OCI-LY7 (cell line): ENCODE measurements at regions not wholly inside any gene's neighbourhood (a gene's known extent, or its start where the extent isn't known, plus 50 kb on each side); places are given as distances from the start of the nearest gene placed in this dataset.

ENCODE experiments used
- BruUV-seq: library from RNA; stranded (reverse); fragments of 400-500 nt; replicated peaks from 2 replicates; lab custom pipeline; 2021; lab: Mats Ljungman, UMichigan
- CTCF ChIA-PET: fragments of 300-600 bp; sonication (Branson Sonifier 250); formaldehyde crosslinking; loops from one replicate; lab custom pipeline; 2022; ENCODE audit warnings: antibody characterized with exemption; ENCODE audit not compliant: unreplicated experiment; lab: Charles Lee
- POLR2A ChIA-PET: fragments of 300-600 bp; sonication (Branson Sonifier 250); formaldehyde crosslinking; loops from one replicate; lab custom pipeline; 2022; ENCODE audit warnings: antibody characterized with exemption; lab: Charles Lee
- DNase-seq: peaks from one replicate; pipeline ENCODE4 v3.0.0-alpha.2; 2015; ENCODE audit warnings: low spot score
- H2AFZ ChIP-seq: fragments of 200-600 bp; sonication (generic), shearing (Covaris generic); 2 replicates; pipeline ENCODE4 v1.6.1; 2014; ENCODE audit warnings: mild to moderate bottlenecking, antibody characterized with exemption, low read length, moderate library complexity
- H3K27ac ChIP-seq: fragments of 200-600 bp; sonication (generic); 2 replicates; pipeline ENCODE4 v1.5.1; 2014; ENCODE audit warnings: mixed run types, low read depth, mild to moderate bottlenecking, moderate library complexity, low read length, inconsistent platforms; ENCODE audit not compliant: poor library complexity, severe bottlenecking
- H3K36me3 ChIP-seq: fragments of 200-600 bp; sonication (generic); 2 replicates; pipeline ENCODE4 v1.6.1; 2014; ENCODE audit warnings: mild to moderate bottlenecking, antibody characterized with exemption, low read length, moderate library complexity, mixed read lengths; ENCODE audit not compliant: insufficient read depth
- H3K4me1 ChIP-seq: fragments of 200-600 bp; sonication (generic); 2 replicates; pipeline ENCODE4 v1.5.1; 2014; ENCODE audit warnings: mild to moderate bottlenecking, low read length; ENCODE audit not compliant: insufficient read depth, poor library complexity, severe bottlenecking
- H3K4me2 ChIP-seq: fragments of 200-600 bp; sonication (generic); 2 replicates; pipeline ENCODE4 v1.6.1; 2014; ENCODE audit warnings: mild to moderate bottlenecking, low read length
- H3K4me3 ChIP-seq: fragments of 200-600 bp; sonication (generic); 2 replicates; pipeline ENCODE4 v1.5.1; 2014; ENCODE audit warnings: mild to moderate bottlenecking, low read depth, low read length; ENCODE audit not compliant: poor library complexity, severe bottlenecking
- H3K79me2 ChIP-seq: fragments of 200-600 bp; sonication (generic); 2 replicates; pipeline ENCODE4 v1.6.1; 2016; ENCODE audit warnings: low read depth, mild to moderate bottlenecking, low read length, moderate library complexity, mixed read lengths; ENCODE audit not compliant: insufficient read depth
- H3K9me2 ChIP-seq: fragments of 200-600 bp; sonication (generic); 2 replicates; pipeline ENCODE4 v1.6.1; 2016; ENCODE audit warnings: mild to moderate bottlenecking, low read length, mixed read lengths; ENCODE audit not compliant: insufficient read depth
- H3K9me3 ChIP-seq: fragments of 200-600 bp; sonication (generic); 2 replicates; pipeline ENCODE4 v1.6.1; 2014; ENCODE audit warnings: mild to moderate bottlenecking, mixed run types, low read length, mixed read lengths
- H4K20me1 ChIP-seq: fragments of 200-600 bp; sonication (generic); 2 replicates; pipeline ENCODE4 v1.6.1; 2014; ENCODE audit warnings: mild to moderate bottlenecking, antibody characterized with exemption, low read length, moderate library complexity, mixed read lengths; ENCODE audit not compliant: insufficient read depth
- CTCF ChIP-seq: fragments of 200-600 bp; sonication (generic); conservative IDR thresholded peaks from 2 replicates; pipeline ENCODE4 v1.5.1; 2014; ENCODE audit warnings: mild to moderate bottlenecking, antibody characterized with exemption, low read length, moderate library complexity, mixed read lengths
- EZH2phosphoT487 ChIP-seq: fragments of 200-600 bp; sonication (generic); IDR thresholded peaks from 2 replicates; pipeline ENCODE4 v1.6.1; 2018; ENCODE audit warnings: low read depth, borderline replicate concordance, mild to moderate bottlenecking, mixed run types, antibody characterized with exemption, low read length, moderate library complexity, mixed read lengths
- intact Hi-C: fragments of 100-400 bp; cut with micrococcal nuclease; formaldehyde crosslinking; loops from one replicate; pipeline ENCODE4 v1.10.0; 2022; ENCODE audit not compliant: unreplicated experiment

DNA sequence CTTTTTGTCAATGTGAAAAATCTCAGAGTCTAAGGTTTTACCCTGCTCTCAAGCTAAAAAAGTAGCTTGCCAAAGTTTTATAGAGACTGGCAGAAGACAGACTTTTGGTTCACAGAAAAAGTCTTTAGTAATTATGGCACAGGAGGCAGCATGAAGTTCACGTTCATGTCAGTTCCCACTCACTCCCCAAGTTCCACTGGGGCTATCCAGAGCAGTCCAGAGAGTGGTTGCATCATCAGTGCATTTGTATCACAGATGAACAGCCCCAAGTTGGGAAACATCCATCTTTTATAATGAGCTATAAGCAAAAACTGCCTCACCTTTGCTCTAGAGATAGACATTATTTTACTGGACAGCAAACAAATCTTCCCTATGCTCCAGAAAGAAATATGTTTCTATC lies 454.1 kb upstream of the AGTR1 start:
- intact Hi-C loops: no loop called here
- Histone ChIP-seq H3K9me2 (no peaks in the 10 kb centered on the region), H3K27ac (no peak overlapping the region), H3K4me3 (no peak overlapping the region), H3K4me1 (no peaks in the 10 kb centered on the region), H2AFZ (no peak overlapping the region), H3K4me2 (no peak overlapping the region), H3K36me3 (no peaks in the 10 kb centered on the region), H4K20me1 (no peaks in the 10 kb centered on the region), H3K9me3 (no peaks in the 10 kb centered on the region), H3K79me2 (no peaks in the 10 kb centered on the region)
- no TSS peak for BruUV-seq
- TF ChIP-seq CTCF (no peak), EZH2phosphoT487 (no peak)
- CTCF ChIA-PET: no interaction called here
- POLR2A ChIA-PET: no interaction called here
- no peak for DNase-seq

DNA sequence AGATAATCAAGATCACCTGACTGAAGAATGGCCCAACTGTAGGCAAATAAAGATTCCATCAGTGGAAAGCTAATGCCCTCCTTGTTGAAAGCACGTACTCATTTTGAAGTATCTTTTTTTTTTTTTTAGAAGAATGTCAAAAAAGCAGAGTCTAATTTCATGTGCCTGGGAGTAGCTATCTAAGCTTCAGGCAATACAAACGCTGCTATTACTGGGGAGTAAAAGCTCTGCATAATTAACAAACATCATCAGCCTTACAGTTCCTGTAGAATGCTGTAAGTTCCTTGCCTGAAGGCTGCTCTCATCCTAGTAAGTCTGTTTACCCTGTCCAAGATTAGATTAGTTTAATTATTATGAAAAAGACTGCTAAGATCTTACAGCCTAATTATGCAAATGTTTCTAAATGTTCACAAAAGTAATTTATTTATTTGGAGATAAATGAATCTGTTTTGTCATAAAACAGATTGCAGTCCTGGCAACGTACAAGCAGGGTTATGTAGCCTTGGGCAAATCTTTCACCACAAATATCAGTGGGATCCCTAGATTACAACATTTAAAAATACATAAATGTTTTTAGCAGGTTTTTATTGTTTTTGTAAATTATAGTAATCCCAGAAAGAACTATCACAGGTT lies 451.3 kb upstream of the AGTR1 start:
- Histone ChIP-seq H3K4me3 (no peak overlapping the region), H4K20me1 (no peaks in the 10 kb centered on the region), H3K4me2 (no peak overlapping the region), H3K79me2 (no peaks in the 10 kb centered on the region), H3K9me3 (no peaks in the 10 kb centered on the region), H3K36me3 (no peaks in the 10 kb centered on the region), H3K27ac (no peak overlapping the region), H3K9me2 (no peaks in the 10 kb centered on the region), H2AFZ (no peak overlapping the region), H3K4me1 (no peaks in the 10 kb centered on the region)
- BruUV-seq: no TSS peak
- TF ChIP-seq CTCF (no peak), EZH2phosphoT487 (no peak)
- intact Hi-C loops: no loop called here
- CTCF ChIA-PET: no interaction called here
- no peak for DNase-seq
- POLR2A ChIA-PET: interaction anchor here (0.7 to 0.8 kb wide), 2 partner anchors 11 to 97 kb away, joined by 3 read pairs; no protein-coding TSS in a partner anchor

GRCh38 chr3:148253713-148254112 lies 444.0 kb upstream of the AGTR1 start:
- no peak for DNase-seq
- ChIA-PET CTCF (no interaction called here), POLR2A (interaction anchor here (1.0 to 1.2 kb wide), 2 partner anchors 13 to 40 kb away, joined by 3 read pairs; no protein-coding TSS in a partner anchor)
- no peak overlapping the region for H3K27ac ChIP-seq
- BruUV-seq: no TSS peak
- intact Hi-C loops: no loop called here
- no peak overlapping the region for H2AFZ ChIP-seq
- no peak overlapping the region for H3K4me2 ChIP-seq
- H3K4me3 ChIP-seq: no peak overlapping the region
- TF ChIP-seq EZH2phosphoT487: no peak
- TF ChIP-seq CTCF: no peak
- no peaks in the 10 kb centered on the region for H3K4me1 ChIP-seq
- H3K79me2 ChIP-seq: no peaks in the 10 kb centered on the region
- H3K36me3 ChIP-seq: no peaks in the 10 kb centered on the region
- H4K20me1 ChIP-seq: no peaks in the 10 kb centered on the region
- no peaks in the 10 kb centered on the region for H3K9me2 ChIP-seq
- H3K9me3 ChIP-seq: no peaks in the 10 kb centered on the region
